M059J (cell line): ENCODE measurements at regions not wholly inside any gene's neighbourhood (a gene's known extent, or its start where the extent isn't known, plus 50 kb on each side); places are given as distances from the start of the nearest gene placed in this dataset.
"Not testable (repeated sequence)": the region's sequence is repeated elsewhere in the genome, so short reads cannot be mapped to it uniquely, and the experiment has no call there.

Experiments
- DNase-seq: peaks from one replicate; pipeline ENCODE4 v3.0.0-alpha.2; 2012; ENCODE audit warnings: low read depth

DNA sequence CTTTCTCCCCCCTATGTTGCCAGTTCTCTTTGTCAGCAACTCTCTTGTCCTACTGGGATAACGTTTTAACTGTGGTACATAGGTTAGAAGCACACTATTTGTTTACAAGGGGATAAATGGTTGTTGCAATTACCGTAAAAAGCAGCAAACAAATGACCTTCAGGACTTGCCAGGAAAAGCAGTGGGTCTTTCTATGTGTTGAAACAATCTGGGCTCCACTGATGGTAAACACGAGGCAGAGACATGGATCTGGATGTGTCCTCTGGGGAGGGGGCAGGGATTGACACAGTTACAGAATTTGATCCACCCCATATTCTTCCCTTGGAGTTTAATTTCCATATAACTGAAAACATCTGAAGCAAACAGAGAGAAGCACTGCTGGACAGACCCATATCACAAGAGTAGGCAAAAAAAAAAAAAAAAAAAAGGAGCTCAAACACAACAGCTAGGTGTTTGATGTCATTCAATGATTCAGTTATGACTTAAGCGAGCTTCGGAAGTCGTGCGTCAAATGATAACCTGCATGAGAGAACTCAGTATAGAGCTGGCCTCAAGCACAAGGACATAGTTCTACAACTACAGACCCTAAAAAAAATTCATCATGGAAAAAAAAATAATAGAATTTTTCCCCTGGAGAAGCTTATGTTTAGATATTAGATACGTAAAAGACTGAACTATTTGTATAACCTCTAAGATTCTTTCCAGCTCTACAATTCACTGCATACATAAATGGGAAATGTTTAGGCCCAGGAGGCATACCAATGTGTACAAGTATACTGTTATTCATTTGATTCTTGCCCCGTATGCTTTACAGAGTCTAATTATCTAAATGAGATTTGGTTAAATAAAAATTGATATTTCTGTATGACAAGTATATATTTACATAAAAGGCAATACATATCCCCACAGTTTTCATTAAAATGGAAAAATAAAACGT, 127.7 kb downstream of the ALDH8A1 start:
- DNase-seq = no peak

DNA sequence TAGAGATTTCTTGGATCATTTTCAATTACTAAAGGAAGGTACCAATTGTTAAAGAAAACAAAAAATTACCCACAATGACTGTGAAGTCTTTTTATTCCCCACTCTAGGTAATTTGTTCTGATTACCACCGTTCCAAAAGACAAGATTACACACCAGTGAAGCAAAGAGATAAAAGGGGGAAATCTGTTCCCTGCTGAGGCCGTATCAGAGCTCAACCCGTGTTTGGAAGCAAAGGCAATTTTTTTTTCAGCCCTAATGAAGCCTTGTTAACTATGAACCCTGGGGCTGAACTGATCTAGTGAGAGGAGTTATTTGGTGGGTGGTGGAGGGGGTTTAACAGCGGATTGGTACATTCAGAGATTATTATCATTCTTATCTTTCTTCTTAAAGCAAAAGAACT, 128.5 kb downstream of the ALDH8A1 start:
- DNase-seq = no peak

DNA sequence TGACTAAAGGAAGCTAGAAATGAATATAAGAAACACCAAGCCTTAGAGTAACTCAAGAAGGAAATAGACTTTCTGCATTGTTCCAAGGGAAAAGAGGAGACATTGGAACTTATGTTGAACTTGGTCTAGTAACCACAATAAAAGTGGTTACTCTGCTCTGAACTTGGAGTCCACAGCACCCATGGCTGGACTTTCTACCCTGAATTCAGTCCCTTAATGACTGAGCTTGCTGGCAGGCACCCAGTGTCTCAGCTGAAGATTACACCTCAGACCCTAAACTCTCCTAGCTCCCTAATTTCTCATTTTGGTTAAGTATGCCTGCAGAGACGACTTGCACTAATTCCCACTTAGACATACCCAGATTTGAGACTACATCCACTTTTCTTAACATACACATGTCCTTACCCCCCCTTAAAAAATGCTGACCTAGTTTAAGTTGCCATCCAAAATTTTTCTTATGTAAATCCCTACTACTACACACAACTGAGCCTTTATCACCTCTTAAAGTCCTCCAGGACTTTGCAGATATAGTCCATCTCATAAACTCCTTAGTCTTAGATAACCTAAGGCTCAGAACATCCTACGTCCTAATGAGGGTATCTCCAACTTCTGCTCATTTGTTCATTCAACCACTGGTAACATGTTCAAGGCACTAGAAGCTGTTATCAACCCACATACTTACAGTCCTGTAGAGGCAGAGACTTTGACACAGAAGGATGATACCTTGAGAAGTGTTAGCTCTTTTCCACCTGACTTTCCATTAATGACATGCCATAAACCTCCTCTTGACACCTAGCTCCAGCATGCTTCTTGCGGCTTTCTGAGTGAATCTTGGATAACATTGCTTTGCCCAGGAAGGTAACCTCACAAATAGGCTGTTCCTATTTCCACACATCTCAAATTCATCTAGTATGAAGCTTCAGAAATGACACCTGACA, 129.8 kb downstream of the ALDH8A1 start:
- no peak for DNase-seq

DNA sequence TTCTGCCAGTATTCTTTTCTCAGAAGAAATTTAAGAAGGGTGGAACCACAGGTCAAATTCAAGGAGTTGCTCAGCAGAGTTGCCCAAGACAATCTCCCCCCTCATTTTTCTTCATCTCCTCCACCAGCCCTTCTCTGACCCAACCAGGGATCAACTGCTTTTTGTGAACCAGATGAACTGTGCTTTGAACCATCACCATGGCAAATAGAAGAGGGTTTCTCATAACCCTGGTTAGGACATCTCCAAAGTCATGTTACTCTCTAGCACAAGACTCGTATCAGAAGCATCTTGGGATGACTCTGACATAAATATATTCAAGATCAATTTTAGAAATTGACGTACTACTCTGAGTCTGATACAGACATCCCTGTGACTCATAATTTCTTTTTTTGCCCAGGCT, 130.7 kb downstream of the ALDH8A1 start:
- no peak for DNase-seq

DNA sequence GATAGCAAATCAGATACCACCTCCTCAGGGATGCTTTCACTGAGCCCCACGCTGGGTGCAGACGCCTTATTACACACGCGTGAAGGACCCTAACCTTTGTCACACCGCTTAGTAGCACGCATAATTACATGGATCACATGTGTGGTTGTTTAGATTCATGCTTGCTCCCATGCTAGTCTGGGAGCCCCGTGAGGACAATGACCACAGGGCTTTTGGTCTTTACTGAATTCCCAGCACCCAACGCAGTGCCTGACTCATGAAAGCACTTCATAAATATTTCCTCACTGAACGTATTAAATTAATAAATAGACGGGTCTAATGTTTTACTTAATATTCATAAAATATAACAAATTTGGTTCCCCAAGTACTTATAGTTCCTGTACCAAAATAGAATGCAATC, 132.5 kb downstream of the ALDH8A1 start:
- no peak for DNase-seq

DNA sequence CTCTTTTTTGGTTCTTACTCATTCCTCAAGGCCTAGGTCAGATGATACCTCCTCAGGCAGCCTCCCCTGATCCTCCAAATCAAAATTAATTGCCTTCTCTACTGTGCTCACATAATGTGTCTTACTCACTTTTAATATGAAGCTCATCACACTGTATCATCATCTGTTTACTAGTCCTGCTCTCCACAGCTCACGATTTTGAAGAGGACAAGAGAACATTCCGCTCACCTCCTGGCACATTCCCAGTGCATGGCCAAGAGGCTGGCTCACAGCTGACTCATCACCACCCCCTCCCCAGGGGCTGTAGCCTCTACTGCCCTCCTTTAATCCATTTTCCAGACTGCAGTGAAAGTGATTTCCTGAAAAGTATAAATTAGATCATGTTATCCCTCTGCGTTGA, 133.1 kb downstream of the ALDH8A1 start:
- peak; percentile 86 for DNase-seq

DNA sequence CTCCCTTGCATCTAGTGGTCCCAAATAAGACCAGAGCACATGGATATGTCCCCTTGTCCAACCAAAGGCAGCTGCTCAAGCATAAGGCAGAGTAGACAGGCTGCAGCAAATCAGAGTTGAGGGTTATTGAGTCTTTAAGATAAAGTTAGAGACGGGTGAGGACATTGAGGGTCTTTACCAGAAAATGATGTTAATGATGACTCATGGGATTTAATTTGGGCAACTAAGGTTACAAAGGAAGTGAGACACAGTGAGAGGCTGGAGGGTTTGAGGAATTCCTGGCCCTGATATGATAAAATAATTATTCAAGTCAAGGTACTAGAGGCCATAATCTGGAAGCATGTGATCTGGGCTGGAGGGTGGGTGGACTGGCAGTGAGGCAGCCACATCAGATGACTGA, 133.6 kb downstream of the ALDH8A1 start:
- DNase-seq = no peak

DNA sequence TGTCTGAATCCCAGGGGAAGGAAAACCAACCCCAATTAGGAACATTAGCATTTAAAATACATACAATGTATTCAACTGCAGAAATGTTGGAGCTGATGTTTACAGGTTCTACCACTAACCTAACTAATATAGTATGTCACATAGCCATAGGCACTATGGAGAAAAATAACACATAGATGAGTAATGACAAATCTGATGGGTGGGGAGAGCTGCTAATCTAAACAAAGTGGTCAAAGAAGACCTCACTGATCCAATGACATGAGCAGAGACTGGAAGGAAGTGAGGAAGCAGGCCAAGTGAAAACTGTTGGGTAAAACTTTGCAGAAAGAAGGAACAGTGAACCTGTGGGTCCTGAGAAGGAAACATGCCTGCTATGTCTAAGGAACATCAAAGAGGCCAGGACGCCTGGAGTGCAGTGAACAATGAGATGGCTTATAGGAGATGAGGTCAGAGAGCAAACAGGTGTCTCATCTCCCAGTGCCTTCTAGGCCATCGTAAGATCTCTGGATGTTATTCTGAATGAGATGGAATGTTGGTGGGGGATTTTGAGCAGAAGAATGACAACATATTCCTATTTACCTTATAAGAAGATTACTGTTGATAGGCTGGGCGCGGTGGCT, 135.7 kb downstream of the ALDH8A1 start:
- DNase-seq = peak; percentile 92

DNA sequence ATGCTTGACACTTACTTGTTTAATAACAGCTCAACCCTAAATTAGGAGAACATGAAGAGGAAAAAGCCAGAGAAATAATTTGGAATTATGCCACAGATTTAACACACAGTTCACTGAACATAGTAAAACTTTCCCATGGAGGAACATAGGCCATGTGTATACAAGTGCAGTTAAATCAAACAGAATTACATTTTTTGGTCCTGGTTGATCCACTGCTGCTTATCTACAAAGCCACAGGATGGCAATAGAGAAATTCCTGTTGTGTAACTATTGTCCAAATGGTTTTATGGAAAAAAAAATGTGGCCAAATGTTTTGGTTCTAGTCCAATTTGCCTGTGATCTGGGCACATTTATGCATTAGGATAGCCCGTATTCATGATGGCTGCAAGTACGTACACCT, 136.8 kb downstream of the ALDH8A1 start:
- peak; percentile 80 for DNase-seq

DNA sequence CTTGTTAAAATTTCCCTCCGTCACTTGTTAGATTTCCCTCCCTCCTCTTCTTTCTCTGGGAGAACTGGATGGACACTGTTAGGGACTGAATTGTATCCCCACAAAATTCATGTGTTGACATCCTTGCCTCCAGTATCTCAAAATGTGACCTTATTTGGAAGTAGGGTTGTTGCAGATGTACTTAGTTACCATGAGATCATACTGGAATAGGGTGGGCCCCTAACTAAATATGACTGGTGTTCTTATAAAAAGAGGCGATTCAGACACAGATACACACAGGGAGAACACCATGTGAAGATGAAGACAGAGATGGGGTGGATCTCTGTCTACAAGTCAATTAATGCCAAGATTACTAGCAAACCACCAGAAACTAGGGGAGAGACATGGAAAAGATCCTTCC, 139.5 kb downstream of the ALDH8A1 start:
- peak; percentile 14 for DNase-seq

DNA sequence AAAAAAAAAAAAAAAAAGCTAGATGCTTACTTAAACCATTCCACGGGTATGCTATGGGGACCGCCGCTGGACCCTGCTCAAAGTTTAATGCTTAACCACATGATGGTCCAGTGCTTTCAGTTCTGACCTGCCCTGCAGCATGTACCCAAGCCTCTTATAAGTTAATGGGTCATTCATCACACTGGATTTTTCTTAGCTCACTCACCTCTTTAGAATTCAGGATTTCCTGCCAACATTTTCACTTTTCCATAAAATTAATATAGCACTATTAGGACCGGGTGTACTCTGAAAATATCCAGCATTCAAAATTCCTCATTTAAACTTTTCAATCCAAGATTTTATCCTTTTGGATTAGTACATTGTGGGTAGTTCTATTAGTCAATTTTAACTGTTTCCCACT, 140.8 kb downstream of the ALDH8A1 start:
- DNase-seq = peak; percentile 84

DNA sequence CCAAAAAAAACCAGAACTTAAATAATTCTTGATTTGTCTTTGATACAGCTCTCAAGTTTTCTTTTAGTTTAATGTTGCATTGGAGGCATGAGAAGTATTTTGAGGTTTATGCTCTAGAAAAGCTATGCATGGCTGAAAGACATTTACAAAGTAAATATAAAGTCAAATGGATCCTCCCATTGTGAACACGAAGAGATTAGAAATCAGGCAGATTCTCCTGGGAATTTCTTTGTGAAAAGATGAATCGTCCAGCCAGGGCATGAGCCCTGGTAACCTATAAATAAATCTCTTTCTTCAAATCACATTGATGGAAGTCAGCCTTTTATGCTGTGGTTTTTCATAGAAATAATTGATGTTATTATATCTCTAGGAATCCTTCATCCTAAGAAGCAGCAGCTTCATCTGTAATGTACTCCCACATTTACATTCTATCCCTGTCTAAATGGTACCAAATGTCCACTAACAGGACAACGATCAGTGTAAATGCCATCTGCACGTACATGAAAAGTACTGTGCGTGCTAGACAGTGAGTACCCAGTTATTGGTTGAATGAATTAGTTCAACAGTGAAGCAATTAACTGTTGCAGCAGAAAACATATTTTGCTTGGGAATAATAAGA, 143.6 kb downstream of the ALDH8A1 start:
- no peak for DNase-seq

DNA sequence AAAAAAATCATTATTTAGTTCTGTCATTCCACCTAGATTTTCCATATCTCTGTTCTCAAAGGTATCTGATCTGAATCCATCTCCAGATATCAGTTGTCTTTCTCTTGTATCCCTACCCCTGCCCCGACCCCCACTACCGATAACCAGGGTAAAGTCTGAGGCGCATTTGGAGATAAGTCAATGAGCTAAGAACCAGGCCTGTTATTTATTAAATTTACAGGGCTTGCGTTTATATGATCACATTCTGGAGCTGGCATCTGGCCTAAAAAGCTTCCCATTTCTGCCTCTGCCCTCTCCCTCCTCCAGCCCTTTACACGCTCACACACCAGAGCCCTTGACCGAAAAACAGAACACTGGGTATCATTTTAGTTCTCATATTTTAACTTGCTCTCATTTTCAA, 144.7 kb downstream of the ALDH8A1 start:
- no peak for DNase-seq

DNA sequence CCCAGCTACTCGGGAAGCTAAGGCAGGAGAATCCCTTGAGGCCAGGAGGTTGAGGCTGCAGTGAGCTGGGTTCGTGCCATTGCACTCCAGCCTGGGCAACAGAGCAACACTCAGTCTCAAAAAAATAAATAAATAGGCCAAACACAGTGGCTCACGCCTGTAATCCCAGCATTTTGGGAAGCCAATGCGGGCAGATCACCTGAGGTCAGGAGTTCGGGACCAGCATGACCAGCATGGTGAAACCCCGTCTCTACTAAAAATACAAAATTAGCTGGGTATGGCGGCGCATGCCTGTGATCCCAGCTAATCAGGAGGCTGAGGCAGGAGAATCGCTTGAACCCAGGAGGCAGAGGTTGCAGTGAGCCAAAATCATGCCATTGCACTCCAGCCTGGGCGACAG, 145.6 kb downstream of the ALDH8A1 start:
- DNase-seq = not testable (repeated sequence)

DNA sequence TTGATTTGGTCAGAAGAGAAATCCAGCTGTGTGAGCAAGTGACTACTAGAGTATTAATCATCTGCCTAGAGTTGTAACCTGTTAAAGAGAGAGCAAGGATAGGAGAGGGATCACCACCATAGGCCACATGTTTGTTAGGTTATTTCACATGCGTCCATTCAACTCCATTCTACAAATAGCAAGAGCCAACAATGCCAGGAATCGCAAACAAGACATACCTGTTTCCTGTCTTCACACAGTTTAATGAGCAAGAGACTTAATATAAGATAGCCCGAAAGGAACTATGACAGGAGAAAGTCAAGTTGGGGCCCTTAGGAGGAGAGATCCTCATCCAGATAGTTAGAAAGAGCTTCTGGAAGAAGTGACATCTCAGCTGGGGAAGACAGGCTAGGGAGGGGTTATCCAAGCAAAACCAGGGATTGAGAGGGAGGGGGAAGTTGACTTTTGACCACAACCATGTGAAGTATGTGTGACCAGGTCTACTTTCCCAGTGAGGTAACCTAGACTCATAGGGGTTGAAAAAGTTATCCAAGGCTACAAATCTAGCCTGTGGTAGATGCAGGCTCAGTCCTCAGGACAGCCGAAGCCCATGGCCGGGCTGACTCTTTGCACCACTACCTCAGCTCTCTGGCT, 147.4 kb downstream of the ALDH8A1 start:
- DNase-seq = peak; percentile 80

DNA sequence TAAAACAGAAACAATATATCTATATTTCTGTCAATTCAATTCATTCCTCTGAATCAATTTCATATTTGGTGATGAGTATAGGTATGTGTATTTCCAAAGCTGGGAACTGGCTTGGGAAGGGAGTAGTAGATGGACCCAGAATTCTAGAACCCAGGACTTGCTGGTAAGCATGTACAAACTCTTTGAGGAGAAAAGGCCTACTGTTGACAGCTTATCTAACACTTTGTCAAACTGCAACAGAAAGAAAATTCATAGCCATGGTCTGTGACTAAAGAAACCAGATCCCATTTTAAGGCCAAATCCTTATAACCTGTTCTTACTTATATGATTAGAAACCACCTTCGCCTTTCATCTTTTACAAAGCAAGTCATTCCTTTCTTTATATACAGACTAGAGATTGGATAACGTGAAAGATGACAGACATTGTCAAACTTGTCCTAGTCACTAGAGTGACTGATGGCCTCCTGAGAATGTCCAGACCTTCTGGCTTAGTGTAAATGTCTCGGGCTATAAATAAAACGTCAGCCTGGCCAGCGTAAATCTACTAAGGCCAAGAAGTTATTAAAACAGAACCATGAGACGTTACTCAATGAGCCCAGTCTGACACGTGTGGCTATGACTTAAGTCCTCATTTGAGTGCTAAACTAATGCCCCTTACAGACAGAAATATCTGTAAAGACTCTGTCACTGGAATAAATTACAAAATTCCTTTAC, 152.3 kb downstream of the ALDH8A1 start:
- no peak for DNase-seq

DNA sequence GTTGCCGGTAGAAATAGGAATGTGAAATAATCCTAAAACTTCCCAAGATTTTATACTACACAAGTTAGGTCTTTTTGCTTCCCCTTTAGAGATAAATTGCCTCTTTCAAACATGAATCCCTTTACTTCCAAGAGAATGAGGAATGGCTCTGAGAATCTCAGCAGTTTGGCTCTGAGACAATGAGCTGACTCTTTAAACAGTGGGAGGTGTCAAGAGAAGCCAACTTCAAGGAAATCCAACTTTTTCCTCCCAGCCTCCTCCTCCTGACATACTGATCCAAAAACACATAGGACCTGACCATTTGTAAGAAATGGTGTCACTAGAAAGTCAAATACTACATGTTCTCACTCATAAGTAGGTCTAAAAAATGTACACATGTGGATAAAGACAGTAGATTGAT, 154.2 kb downstream of the ALDH8A1 start:
- no peak for DNase-seq

DNA sequence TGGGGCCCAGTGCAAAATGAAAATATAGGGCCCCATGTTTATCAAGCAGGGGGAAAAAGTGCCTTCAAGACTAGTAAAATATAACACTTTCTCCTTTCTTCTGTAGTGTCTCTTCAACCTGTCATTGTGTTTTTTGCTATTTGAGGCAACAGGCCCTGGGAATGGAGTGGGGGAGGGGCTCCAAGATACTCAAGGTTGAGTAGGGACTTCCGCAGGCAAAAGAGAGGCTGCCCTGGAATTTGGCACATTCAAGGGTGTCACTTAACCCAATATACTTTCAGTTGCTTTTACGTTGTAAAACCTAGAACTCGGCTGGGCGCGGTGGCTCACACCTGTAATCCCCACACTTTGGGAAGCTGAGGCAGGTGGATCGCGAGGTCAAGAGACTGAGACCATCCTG, 154.9 kb downstream of the ALDH8A1 start:
- no peak for DNase-seq

DNA sequence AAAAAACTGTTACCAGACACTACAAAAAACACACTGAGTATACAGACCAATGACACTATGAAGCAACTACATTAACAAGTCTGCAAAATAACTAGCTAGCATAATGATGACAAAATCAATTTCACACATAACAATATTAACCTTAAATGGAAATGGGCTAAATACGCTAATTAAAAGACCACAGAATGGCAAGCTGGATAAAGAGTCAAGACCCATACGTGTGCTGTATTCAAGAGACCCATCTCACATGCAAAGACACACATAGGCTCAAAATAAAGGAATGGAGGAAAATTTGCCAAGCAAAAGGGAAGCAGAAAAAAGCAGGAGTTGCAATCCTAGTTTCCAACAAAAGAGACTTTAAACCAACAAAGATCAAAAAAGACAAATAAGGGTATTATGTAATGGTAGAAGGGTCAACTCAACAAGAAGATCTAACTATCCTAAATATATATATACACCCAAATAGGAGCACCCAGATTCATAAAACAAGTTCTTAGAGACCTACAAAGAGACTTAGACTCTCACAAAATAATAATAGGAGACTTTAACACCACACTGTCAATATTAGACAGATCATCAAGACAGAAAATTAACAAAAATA, 158.6 kb downstream of the ALDH8A1 start:
- DNase-seq = not testable (repeated sequence)

DNA sequence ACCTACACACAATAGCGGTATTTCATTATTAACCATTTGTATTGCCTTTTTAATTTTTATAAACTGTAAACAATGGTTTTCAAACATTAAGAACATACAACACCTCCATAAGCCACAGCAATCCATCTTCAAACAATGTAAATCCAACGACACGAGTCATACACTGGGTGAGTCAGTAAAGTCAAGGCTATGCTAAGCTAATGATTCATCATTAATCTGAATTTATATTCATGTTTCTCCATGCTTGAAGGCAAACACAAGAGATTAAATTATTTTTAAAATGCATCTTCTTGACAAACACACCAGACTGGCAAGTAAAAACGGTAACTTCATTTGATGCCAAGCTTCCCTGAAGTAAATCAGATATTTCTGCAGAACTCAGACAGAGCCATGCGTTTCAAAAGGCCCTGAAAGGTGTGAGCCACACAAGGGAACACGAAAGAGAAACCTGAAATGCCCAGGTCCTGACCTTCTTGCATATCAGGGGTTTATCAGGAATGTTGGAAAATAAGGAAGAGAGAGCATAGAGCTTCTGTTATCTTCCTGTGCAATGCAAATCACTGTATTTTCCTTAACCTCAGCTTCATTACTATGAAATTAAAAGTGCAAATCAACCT, 162.5 kb downstream of the ALDH8A1 start:
- peak; percentile 76 for DNase-seq
